GM23338 (cell line): ENCODE measurements at regions not wholly inside any gene's neighbourhood (a gene's known extent, or its start where the extent isn't known, plus 50 kb on each side); places are given as distances from the start of the nearest gene placed in this dataset.

Source experiments
- ATAC-seq: fragments of 200-7000 bp; cut with Tn5 transposase; 3 replicates; pipeline ENCODE4 v1.9.1; 2020
- DNase-seq: peaks from one replicate; pipeline ENCODE4 v3.0.0-alpha.2; 2015; ENCODE audit warnings: low spot score
- H2AFZ ChIP-seq: fragments of 200-600 bp; sonication (generic); 2 replicates; pipeline ENCODE4 v1.8.0; 2016; ENCODE audit warnings: antibody characterized with exemption, mild to moderate bottlenecking, moderate library complexity
- H3F3A ChIP-seq: fragments of 200-600 bp; sonication (generic); replicated peaks from 2 replicates; pipeline ENCODE4 v1.8.0; 2017; ENCODE audit warnings: antibody characterized with exemption, mixed run types, low read depth
- H3K27ac ChIP-seq: fragments of 200-600 bp; sonication (generic); 2 replicates; pipeline ENCODE4 v1.6.1; 2016; ENCODE audit warnings: low read depth
- H3K27me3 ChIP-seq: fragments of 200-600 bp; sonication (generic); 2 replicates; pipeline ENCODE4 v1.8.0; 2016; ENCODE audit warnings: mild to moderate bottlenecking, mixed run types, moderate library complexity; ENCODE audit not compliant: insufficient read depth
- H3K36me3 ChIP-seq: fragments of 200-600 bp; sonication (generic); 2 replicates; pipeline ENCODE4 v1.8.0; 2016; ENCODE audit warnings: mild to moderate bottlenecking; ENCODE audit not compliant: insufficient read depth
- H3K4me1 ChIP-seq: fragments of 200-600 bp; sonication (generic); 2 replicates; pipeline ENCODE4 v1.8.0; 2016; ENCODE audit warnings: mild to moderate bottlenecking, moderate library complexity; ENCODE audit not compliant: insufficient read depth
- H3K4me2 ChIP-seq: fragments of 200-600 bp; sonication (generic); 2 replicates; pipeline ENCODE4 v1.7.1; 2017; ENCODE audit warnings: mixed run types
- H3K4me3 ChIP-seq: fragments of 200-600 bp; sonication (generic); 2 replicates; pipeline ENCODE4 v1.6.1; 2016; ENCODE audit warnings: mixed run types
- H3K79me2 ChIP-seq: fragments of 200-600 bp; sonication (generic); replicated peaks from 2 replicates; pipeline ENCODE4 v1.8.0; 2017; ENCODE audit warnings: mild to moderate bottlenecking; ENCODE audit not compliant: insufficient read depth
- H3K9me2 ChIP-seq: fragments of 200-600 bp; sonication (generic); 2 replicates; pipeline ENCODE4 v1.8.0; 2017; ENCODE audit not compliant: insufficient read depth
- H4K20me1 ChIP-seq: fragments of 200-600 bp; sonication (generic); replicated peaks from 2 replicates; pipeline ENCODE4 v1.8.0; 2017; ENCODE audit warnings: mild to moderate bottlenecking; ENCODE audit not compliant: insufficient read depth
- H3K27ac Mint-ChIP-seq: 2 replicates; pipeline ENCODE4 v1.8.0; 2020; ENCODE audit warnings: inconsistent platforms, mild to moderate bottlenecking, moderate library complexity, mixed read lengths
- H3K27me3 Mint-ChIP-seq: 3 replicates; pipeline ENCODE4 v1.8.0; 2022; ENCODE audit warnings: low read depth, mild to moderate bottlenecking, moderate library complexity, mixed read lengths, inconsistent platforms; ENCODE audit not compliant: insufficient read depth, poor library complexity
- H3K36me3 Mint-ChIP-seq: 3 replicates; pipeline ENCODE4 v1.8.0; 2021; ENCODE audit warnings: low read depth, mild to moderate bottlenecking, inconsistent platforms, moderate library complexity, mixed read lengths
- H3K4me1 Mint-ChIP-seq: 3 replicates; pipeline ENCODE4 v1.8.0; 2020; ENCODE audit warnings: mild to moderate bottlenecking, inconsistent platforms, mixed read lengths
- H3K4me3 Mint-ChIP-seq: 3 replicates; pipeline ENCODE4 v1.8.0; 2021; ENCODE audit warnings: moderate library complexity, mild to moderate bottlenecking, inconsistent platforms, mixed read lengths
- H3K9me3 Mint-ChIP-seq: 3 replicates; pipeline ENCODE4 v1.8.0; 2020; ENCODE audit warnings: moderate library complexity, mild to moderate bottlenecking, inconsistent platforms, mixed read lengths
- CREB1 ChIP-seq: fragments of 250-450 bp; sonication (Bioruptor Pico); IDR thresholded peaks from 2 replicates; pipeline ENCODE4 v1.5.0; 2020; ENCODE audit warnings: low read depth, mild to moderate bottlenecking, moderate library complexity
- EZH2 ChIP-seq: fragments of 200-600 bp; sonication (generic); IDR thresholded peaks from one replicate; pipeline ENCODE4 v1.8.0; 2017; ENCODE audit warnings: antibody characterized with exemption, mild to moderate bottlenecking, low read depth; ENCODE audit not compliant: unreplicated experiment
- EZH2phosphoT487 ChIP-seq: fragments of 200-600 bp; sonication (generic); IDR thresholded peaks from one replicate; pipeline ENCODE4 v1.8.1; 2018; ENCODE audit warnings: antibody characterized with exemption; ENCODE audit not compliant: unreplicated experiment
- JUNB ChIP-seq: IDR thresholded peaks from one replicate; pipeline ENCODE4 v1.6.1; 2016; ENCODE audit warnings: antibody characterized with exemption; ENCODE audit not compliant: unreplicated experiment
- POLR2AphosphoS5 ChIP-seq: IDR thresholded peaks from 2 replicates; pipeline ENCODE4 v1.6.1; 2016; ENCODE audit warnings: antibody characterized with exemption, low read depth
- STAT1 ChIP-seq: IDR thresholded peaks from one replicate; pipeline ENCODE4 v1.6.1; 2016; ENCODE audit warnings: antibody characterized with exemption; ENCODE audit not compliant: unreplicated experiment
- ZNF114 ChIP-seq: fragments of 250-450 bp; sonication (Bioruptor Pico); IDR thresholded peaks from 2 replicates; pipeline ENCODE4 v1.5.0; 2020; ENCODE audit warnings: mild to moderate bottlenecking, moderate library complexity
- ZNF331 ChIP-seq: fragments of 250-450 bp; sonication (Bioruptor Pico); IDR thresholded peaks from 2 replicates; pipeline ENCODE4 v1.5.0; 2020; ENCODE audit warnings: low read depth, mild to moderate bottlenecking, moderate library complexity
- TF ChIP-seq, protein P1 (sequence below): fragments of 250-450 bp; sonication (Bioruptor Pico); IDR thresholded peaks from 2 replicates; pipeline ENCODE4 v1.5.0; 2020; ENCODE audit warnings: mild to moderate bottlenecking, moderate library complexity
- TF ChIP-seq, protein P2 (sequence below): IDR thresholded peaks from one replicate; pipeline ENCODE4 v1.6.1; 2018; ENCODE audit warnings: antibody characterized with exemption; ENCODE audit not compliant: unreplicated experiment
- TF ChIP-seq, protein P3 (sequence below): IDR thresholded peaks from 2 replicates; pipeline ENCODE4 v1.6.1; 2016; ENCODE audit warnings: antibody characterized with exemption

DNA sequence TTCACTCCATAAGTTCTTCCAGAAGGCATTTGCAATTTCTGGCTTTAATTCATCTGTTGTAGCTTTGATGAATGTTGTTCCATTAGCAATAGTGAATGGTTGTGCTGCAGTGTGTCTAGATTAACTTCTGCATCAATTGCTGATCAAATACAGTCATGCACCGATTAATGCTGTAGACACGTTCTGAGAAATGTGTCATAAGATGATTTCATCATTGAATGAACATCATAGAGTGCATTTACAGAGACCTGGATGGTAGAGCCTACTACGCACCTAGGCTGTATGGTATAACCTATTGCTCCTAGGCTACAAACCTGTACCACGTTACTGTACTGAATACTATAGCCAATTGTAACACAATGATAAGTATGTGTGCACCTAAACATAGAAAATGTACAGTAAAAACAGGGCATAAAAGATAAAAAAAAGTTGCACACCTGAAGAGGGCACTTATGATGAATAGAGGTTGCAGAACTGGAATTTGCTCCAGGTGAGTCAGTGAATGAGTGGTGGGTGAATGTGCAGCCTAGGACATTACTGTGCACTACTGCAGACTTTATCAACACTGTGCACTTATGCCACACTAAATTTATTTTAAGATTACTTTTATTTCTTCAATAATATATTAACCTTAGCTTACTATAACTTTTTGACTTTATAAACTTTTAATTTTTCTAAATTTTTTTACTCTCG is 170.7 kb downstream of the HERPUD2 start:
- no peaks in the 10 kb centered on the region for H3K79me2 ChIP-seq
- H3K4me2 ChIP-seq: no peak overlapping the region
- no peaks in the 10 kb centered on the region for H3K36me3 Mint-ChIP-seq
- H2AFZ ChIP-seq: no peak overlapping the region
- no peaks in the 10 kb centered on the region for H4K20me1 ChIP-seq
- H3K4me1 Mint-ChIP-seq: no peaks in the 10 kb centered on the region
- no peaks in the 10 kb centered on the region for H3K4me1 ChIP-seq
- H3K36me3 ChIP-seq: no peaks in the 10 kb centered on the region
- no peaks in the 10 kb centered on the region for H3F3A ChIP-seq
- H3K4me3 Mint-ChIP-seq: no peak overlapping the region
- no peaks in the 10 kb centered on the region for H3K9me2 ChIP-seq
- DNase-seq (no peak), ATAC-seq (no peak)
- H3K27me3 ChIP-seq: no peaks in the 10 kb centered on the region
- no peaks in the 10 kb centered on the region for H3K9me3 Mint-ChIP-seq
- H3K4me3 ChIP-seq: no peak overlapping the region
- no peak overlapping the region for H3K27ac ChIP-seq
- peaks cover 7% of the 10 kb centered on the region for H3K27me3 Mint-ChIP-seq
- TF ChIP-seq STAT1 (no peak), EZH2 (no peak), ZNF331 (CRISPR knock-in tag) (no peak), EZH2phosphoT487 (no peak), POLR2AphosphoS5 (no peak)
- no peak overlapping the region for H3K27ac Mint-ChIP-seq

DNA sequence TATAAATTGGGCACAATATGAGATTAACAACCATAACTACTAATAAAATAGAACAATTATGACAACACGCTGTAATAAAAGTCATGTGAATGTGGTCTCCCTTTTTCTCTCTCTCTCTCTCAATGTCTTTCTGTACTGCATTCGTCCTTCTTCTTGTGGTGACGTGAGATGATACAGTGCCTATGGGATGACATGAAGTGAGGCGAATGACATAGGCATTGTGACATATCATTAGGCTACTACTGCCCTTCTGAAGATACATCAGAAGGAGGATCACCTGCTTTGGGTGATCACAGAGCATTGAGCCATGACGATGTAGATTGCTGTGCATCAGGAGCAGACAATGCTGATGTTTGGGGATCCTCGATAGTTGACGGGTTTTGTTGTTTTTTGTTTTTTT is 171.6 kb downstream of the HERPUD2 start:
- H3K9me2 ChIP-seq: no peaks in the 10 kb centered on the region
- H3K36me3 ChIP-seq: no peaks in the 10 kb centered on the region
- H3K4me3 ChIP-seq: no peak overlapping the region
- H3K4me1 ChIP-seq: no peaks in the 10 kb centered on the region
- H4K20me1 ChIP-seq: no peaks in the 10 kb centered on the region
- Mint-ChIP-seq H3K27ac (no peak overlapping the region), H3K9me3 (no peaks in the 10 kb centered on the region), H3K4me3 (no peak overlapping the region), H3K36me3 (no peaks in the 10 kb centered on the region), H3K27me3 (peaks cover 7% of the 10 kb centered on the region), H3K4me1 (no peaks in the 10 kb centered on the region)
- no peaks in the 10 kb centered on the region for H3K79me2 ChIP-seq
- H3K27ac ChIP-seq: no peak overlapping the region
- ATAC-seq (no peak), DNase-seq (no peak)
- no peak overlapping the region for H3K4me2 ChIP-seq
- H2AFZ ChIP-seq: no peak overlapping the region
- H3K27me3 ChIP-seq: no peaks in the 10 kb centered on the region
- no peaks in the 10 kb centered on the region for H3F3A ChIP-seq
- TF ChIP-seq, protein P1, sequence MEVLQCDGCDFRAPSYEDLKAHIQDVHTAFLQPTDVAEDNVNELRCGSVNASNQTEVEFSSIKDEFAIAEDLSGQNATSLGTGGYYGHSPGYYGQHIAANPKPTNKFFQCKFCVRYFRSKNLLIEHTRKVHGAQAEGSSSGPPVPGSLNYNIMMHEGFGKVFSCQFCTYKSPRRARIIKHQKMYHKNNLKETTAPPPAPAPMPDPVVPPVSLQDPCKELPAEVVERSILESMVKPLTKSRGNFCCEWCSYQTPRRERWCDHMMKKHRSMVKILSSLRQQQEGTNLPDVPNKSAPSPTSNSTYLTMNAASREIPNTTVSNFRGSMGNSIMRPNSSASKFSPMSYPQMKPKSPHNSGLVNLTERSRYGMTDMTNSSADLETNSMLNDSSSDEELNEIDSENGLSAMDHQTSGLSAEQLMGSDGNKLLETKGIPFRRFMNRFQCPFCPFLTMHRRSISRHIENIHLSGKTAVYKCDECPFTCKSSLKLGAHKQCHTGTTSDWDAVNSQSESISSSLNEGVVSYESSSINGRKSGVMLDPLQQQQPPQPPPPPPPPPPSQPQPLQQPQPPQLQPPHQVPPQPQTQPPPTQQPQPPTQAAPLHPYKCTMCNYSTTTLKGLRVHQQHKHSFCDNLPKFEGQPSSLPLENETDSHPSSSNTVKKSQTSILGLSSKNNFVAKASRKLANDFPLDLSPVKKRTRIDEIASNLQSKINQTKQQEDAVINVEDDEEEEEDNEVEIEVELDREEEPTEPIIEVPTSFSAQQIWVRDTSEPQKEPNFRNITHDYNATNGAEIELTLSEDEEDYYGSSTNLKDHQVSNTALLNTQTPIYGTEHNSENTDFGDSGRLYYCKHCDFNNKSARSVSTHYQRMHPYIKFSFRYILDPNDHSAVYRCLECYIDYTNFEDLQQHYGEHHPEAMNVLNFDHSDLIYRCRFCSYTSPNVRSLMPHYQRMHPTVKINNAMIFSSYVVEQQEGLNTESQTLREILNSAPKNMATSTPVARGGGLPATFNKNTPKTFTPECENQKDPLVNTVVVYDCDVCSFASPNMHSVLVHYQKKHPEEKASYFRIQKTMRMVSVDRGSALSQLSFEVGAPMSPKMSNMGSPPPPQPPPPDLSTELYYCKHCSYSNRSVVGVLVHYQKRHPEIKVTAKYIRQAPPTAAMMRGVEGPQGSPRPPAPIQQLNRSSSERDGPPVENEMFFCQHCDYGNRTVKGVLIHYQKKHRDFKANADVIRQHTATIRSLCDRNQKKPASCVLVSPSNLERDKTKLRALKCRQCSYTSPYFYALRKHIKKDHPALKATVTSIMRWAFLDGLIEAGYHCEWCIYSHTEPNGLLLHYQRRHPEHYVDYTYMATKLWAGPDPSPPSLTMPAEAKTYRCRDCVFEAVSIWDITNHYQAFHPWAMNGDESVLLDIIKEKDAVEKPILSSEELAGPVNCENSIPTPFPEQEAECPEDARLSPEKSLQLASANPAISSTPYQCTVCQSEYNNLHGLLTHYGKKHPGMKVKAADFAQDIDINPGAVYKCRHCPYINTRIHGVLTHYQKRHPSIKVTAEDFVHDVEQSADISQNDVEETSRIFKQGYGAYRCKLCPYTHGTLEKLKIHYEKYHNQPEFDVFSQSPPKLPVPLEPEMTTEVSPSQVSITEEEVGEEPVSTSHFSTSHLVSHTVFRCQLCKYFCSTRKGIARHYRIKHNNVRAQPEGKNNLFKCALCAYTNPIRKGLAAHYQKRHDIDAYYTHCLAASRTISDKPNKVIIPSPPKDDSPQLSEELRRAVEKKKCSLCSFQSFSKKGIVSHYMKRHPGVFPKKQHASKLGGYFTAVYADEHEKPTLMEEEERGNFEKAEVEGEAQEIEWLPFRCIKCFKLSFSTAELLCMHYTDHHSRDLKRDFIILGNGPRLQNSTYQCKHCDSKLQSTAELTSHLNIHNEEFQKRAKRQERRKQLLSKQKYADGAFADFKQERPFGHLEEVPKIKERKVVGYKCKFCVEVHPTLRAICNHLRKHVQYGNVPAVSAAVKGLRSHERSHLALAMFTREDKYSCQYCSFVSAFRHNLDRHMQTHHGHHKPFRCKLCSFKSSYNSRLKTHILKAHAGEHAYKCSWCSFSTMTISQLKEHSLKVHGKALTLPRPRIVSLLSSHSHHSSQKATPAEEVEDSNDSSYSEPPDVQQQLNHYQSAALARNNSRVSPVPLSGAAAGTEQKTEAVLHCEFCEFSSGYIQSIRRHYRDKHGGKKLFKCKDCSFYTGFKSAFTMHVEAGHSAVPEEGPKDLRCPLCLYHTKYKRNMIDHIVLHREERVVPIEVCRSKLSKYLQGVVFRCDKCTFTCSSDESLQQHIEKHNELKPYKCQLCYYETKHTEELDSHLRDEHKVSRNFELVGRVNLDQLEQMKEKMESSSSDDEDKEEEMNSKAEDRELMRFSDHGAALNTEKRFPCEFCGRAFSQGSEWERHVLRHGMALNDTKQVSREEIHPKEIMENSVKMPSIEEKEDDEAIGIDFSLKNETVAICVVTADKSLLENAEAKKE: no peak
- TF ChIP-seq, protein P2, sequence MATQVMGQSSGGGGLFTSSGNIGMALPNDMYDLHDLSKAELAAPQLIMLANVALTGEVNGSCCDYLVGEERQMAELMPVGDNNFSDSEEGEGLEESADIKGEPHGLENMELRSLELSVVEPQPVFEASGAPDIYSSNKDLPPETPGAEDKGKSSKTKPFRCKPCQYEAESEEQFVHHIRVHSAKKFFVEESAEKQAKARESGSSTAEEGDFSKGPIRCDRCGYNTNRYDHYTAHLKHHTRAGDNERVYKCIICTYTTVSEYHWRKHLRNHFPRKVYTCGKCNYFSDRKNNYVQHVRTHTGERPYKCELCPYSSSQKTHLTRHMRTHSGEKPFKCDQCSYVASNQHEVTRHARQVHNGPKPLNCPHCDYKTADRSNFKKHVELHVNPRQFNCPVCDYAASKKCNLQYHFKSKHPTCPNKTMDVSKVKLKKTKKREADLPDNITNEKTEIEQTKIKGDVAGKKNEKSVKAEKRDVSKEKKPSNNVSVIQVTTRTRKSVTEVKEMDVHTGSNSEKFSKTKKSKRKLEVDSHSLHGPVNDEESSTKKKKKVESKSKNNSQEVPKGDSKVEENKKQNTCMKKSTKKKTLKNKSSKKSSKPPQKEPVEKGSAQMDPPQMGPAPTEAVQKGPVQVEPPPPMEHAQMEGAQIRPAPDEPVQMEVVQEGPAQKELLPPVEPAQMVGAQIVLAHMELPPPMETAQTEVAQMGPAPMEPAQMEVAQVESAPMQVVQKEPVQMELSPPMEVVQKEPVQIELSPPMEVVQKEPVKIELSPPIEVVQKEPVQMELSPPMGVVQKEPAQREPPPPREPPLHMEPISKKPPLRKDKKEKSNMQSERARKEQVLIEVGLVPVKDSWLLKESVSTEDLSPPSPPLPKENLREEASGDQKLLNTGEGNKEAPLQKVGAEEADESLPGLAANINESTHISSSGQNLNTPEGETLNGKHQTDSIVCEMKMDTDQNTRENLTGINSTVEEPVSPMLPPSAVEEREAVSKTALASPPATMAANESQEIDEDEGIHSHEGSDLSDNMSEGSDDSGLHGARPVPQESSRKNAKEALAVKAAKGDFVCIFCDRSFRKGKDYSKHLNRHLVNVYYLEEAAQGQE: no peak
- TF ChIP-seq, protein P3, sequence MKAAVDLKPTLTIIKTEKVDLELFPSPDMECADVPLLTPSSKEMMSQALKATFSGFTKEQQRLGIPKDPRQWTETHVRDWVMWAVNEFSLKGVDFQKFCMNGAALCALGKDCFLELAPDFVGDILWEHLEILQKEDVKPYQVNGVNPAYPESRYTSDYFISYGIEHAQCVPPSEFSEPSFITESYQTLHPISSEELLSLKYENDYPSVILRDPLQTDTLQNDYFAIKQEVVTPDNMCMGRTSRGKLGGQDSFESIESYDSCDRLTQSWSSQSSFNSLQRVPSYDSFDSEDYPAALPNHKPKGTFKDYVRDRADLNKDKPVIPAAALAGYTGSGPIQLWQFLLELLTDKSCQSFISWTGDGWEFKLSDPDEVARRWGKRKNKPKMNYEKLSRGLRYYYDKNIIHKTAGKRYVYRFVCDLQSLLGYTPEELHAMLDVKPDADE: no peak
- TF ChIP-seq CREB1 (CRISPR knock-in tag) (no peak), JUNB (no peak), ZNF114 (CRISPR knock-in tag) (no peak), STAT1 (no peak)
